GM23338 (cell line): ENCODE measurements at regions not wholly inside any gene's neighbourhood (a gene's known extent, or its start where the extent isn't known, plus 50 kb on each side); places are given as distances from the start of the nearest gene placed in this dataset.

Experiments used
- ATAC-seq: fragments of 200-7000 bp; cut with Tn5 transposase; 3 replicates; pipeline ENCODE4 v1.9.1; 2020
- DNase-seq: peaks from one replicate; pipeline ENCODE4 v3.0.0-alpha.2; 2015; ENCODE audit warnings: low spot score
- H2AFZ ChIP-seq: fragments of 200-600 bp; sonication (generic); 2 replicates; pipeline ENCODE4 v1.8.0; 2016; ENCODE audit warnings: antibody characterized with exemption, mild to moderate bottlenecking, moderate library complexity
- H3F3A ChIP-seq: fragments of 200-600 bp; sonication (generic); replicated peaks from 2 replicates; pipeline ENCODE4 v1.8.0; 2017; ENCODE audit warnings: antibody characterized with exemption, mixed run types, low read depth
- H3K27ac ChIP-seq: fragments of 200-600 bp; sonication (generic); 2 replicates; pipeline ENCODE4 v1.6.1; 2016; ENCODE audit warnings: low read depth
- H3K27me3 ChIP-seq: fragments of 200-600 bp; sonication (generic); 2 replicates; pipeline ENCODE4 v1.8.0; 2016; ENCODE audit warnings: mild to moderate bottlenecking, mixed run types, moderate library complexity; ENCODE audit not compliant: insufficient read depth
- H3K36me3 ChIP-seq: fragments of 200-600 bp; sonication (generic); 2 replicates; pipeline ENCODE4 v1.8.0; 2016; ENCODE audit warnings: mild to moderate bottlenecking; ENCODE audit not compliant: insufficient read depth
- H3K4me1 ChIP-seq: fragments of 200-600 bp; sonication (generic); 2 replicates; pipeline ENCODE4 v1.8.0; 2016; ENCODE audit warnings: mild to moderate bottlenecking, moderate library complexity; ENCODE audit not compliant: insufficient read depth
- H3K4me2 ChIP-seq: fragments of 200-600 bp; sonication (generic); 2 replicates; pipeline ENCODE4 v1.7.1; 2017; ENCODE audit warnings: mixed run types
- H3K4me3 ChIP-seq: fragments of 200-600 bp; sonication (generic); 2 replicates; pipeline ENCODE4 v1.6.1; 2016; ENCODE audit warnings: mixed run types
- H3K79me2 ChIP-seq: fragments of 200-600 bp; sonication (generic); replicated peaks from 2 replicates; pipeline ENCODE4 v1.8.0; 2017; ENCODE audit warnings: mild to moderate bottlenecking; ENCODE audit not compliant: insufficient read depth
- H3K9me2 ChIP-seq: fragments of 200-600 bp; sonication (generic); 2 replicates; pipeline ENCODE4 v1.8.0; 2017; ENCODE audit not compliant: insufficient read depth
- H4K20me1 ChIP-seq: fragments of 200-600 bp; sonication (generic); replicated peaks from 2 replicates; pipeline ENCODE4 v1.8.0; 2017; ENCODE audit warnings: mild to moderate bottlenecking; ENCODE audit not compliant: insufficient read depth
- H3K27ac Mint-ChIP-seq: 2 replicates; pipeline ENCODE4 v1.8.0; 2020; ENCODE audit warnings: inconsistent platforms, mild to moderate bottlenecking, moderate library complexity, mixed read lengths
- H3K27me3 Mint-ChIP-seq: 3 replicates; pipeline ENCODE4 v1.8.0; 2022; ENCODE audit warnings: low read depth, mild to moderate bottlenecking, moderate library complexity, mixed read lengths, inconsistent platforms; ENCODE audit not compliant: insufficient read depth, poor library complexity
- H3K36me3 Mint-ChIP-seq: 3 replicates; pipeline ENCODE4 v1.8.0; 2021; ENCODE audit warnings: low read depth, mild to moderate bottlenecking, inconsistent platforms, moderate library complexity, mixed read lengths
- H3K4me1 Mint-ChIP-seq: 3 replicates; pipeline ENCODE4 v1.8.0; 2020; ENCODE audit warnings: mild to moderate bottlenecking, inconsistent platforms, mixed read lengths
- H3K4me3 Mint-ChIP-seq: 3 replicates; pipeline ENCODE4 v1.8.0; 2021; ENCODE audit warnings: moderate library complexity, mild to moderate bottlenecking, inconsistent platforms, mixed read lengths
- H3K9me3 Mint-ChIP-seq: 3 replicates; pipeline ENCODE4 v1.8.0; 2020; ENCODE audit warnings: moderate library complexity, mild to moderate bottlenecking, inconsistent platforms, mixed read lengths
- CREB1 ChIP-seq: fragments of 250-450 bp; sonication (Bioruptor Pico); IDR thresholded peaks from 2 replicates; pipeline ENCODE4 v1.5.0; 2020; ENCODE audit warnings: low read depth, mild to moderate bottlenecking, moderate library complexity
- EZH2 ChIP-seq: fragments of 200-600 bp; sonication (generic); IDR thresholded peaks from one replicate; pipeline ENCODE4 v1.8.0; 2017; ENCODE audit warnings: antibody characterized with exemption, mild to moderate bottlenecking, low read depth; ENCODE audit not compliant: unreplicated experiment
- EZH2phosphoT487 ChIP-seq: fragments of 200-600 bp; sonication (generic); IDR thresholded peaks from one replicate; pipeline ENCODE4 v1.8.1; 2018; ENCODE audit warnings: antibody characterized with exemption; ENCODE audit not compliant: unreplicated experiment
- JUNB ChIP-seq: IDR thresholded peaks from one replicate; pipeline ENCODE4 v1.6.1; 2016; ENCODE audit warnings: antibody characterized with exemption; ENCODE audit not compliant: unreplicated experiment
- NANOG ChIP-seq: IDR thresholded peaks from 2 replicates; pipeline ENCODE4 v1.6.1; 2016; ENCODE audit warnings: antibody characterized with exemption, borderline replicate concordance
- POLR2AphosphoS5 ChIP-seq: IDR thresholded peaks from 2 replicates; pipeline ENCODE4 v1.6.1; 2016; ENCODE audit warnings: antibody characterized with exemption, low read depth
- STAT1 ChIP-seq: IDR thresholded peaks from one replicate; pipeline ENCODE4 v1.6.1; 2016; ENCODE audit warnings: antibody characterized with exemption; ENCODE audit not compliant: unreplicated experiment
- ZNF114 ChIP-seq: fragments of 250-450 bp; sonication (Bioruptor Pico); IDR thresholded peaks from 2 replicates; pipeline ENCODE4 v1.5.0; 2020; ENCODE audit warnings: mild to moderate bottlenecking, moderate library complexity
- ZNF331 ChIP-seq: fragments of 250-450 bp; sonication (Bioruptor Pico); IDR thresholded peaks from 2 replicates; pipeline ENCODE4 v1.5.0; 2020; ENCODE audit warnings: low read depth, mild to moderate bottlenecking, moderate library complexity
- TF ChIP-seq, protein P1 (sequence below): IDR thresholded peaks from one replicate; pipeline ENCODE4 v1.6.1; 2018; ENCODE audit warnings: antibody characterized with exemption; ENCODE audit not compliant: unreplicated experiment
- TF ChIP-seq, protein P2 (sequence below), 2 experiments: fragments of 200-600 bp in 1 of 2; sonication (generic) in 1 of 2; conservative IDR thresholded peaks; 2 replicates each; pipeline versions ENCODE4 v1.5.1 to v1.6.1; 2016 to 2017; ENCODE audit warnings: antibody characterized with exemption in 2 of 2, low read depth in 2 of 2, mild to moderate bottlenecking in 2 of 2, moderate library complexity in 1 of 2
- TF ChIP-seq, protein P3 (sequence below): IDR thresholded peaks from 2 replicates; pipeline ENCODE4 v1.6.1; 2016; ENCODE audit warnings: antibody characterized with exemption
- TF ChIP-seq, protein P4 (sequence below): fragments of 250-450 bp; sonication (Bioruptor Pico); IDR thresholded peaks from 2 replicates; pipeline ENCODE4 v1.5.0; 2020; ENCODE audit warnings: mild to moderate bottlenecking, moderate library complexity

DNA sequence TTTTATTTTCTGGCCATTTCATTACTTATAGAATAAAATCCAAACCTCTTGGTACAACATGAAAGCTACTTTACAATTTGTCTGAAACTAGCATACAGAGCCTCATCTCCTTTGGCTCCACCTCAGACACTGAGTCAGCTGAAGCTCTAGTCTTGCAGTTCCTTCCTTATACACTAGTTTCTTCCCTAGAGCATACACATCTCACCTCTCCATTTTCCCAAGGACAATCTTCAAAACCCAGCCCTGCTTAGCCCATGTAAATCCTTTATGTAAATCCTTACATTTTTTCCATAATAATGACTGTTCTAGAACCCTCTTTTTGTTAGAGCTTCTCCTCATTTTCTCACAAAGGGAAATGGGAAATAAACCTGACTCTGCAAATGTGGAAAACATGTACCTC, 463.4 kb downstream of the SLC16A7 start:
- H2AFZ ChIP-seq = no peak overlapping the region
- H4K20me1 ChIP-seq = no peaks in the 10 kb centered on the region
- H3K27me3 Mint-ChIP-seq = no peaks in the 10 kb centered on the region
- H3K4me1 Mint-ChIP-seq = peaks cover 4% of the 10 kb centered on the region; the same call in 2 of the 3 replicates
- H3K9me3 Mint-ChIP-seq = no peaks in the 10 kb centered on the region
- H3K36me3 ChIP-seq = no peaks in the 10 kb centered on the region
- no peak overlapping the region for H3K27ac ChIP-seq
- peaks cover 5% of the 10 kb centered on the region; the same call in 1 of the 2 replicates for H3K9me2 ChIP-seq
- H3K27ac Mint-ChIP-seq = peak overlapping the region; percentile 63; the same call in 1 of the 2 replicates
- no peak overlapping the region for H3K4me3 Mint-ChIP-seq
- no peak for TF ChIP-seq ZNF331 (CRISPR knock-in tag)
- TF ChIP-seq, protein P1, sequence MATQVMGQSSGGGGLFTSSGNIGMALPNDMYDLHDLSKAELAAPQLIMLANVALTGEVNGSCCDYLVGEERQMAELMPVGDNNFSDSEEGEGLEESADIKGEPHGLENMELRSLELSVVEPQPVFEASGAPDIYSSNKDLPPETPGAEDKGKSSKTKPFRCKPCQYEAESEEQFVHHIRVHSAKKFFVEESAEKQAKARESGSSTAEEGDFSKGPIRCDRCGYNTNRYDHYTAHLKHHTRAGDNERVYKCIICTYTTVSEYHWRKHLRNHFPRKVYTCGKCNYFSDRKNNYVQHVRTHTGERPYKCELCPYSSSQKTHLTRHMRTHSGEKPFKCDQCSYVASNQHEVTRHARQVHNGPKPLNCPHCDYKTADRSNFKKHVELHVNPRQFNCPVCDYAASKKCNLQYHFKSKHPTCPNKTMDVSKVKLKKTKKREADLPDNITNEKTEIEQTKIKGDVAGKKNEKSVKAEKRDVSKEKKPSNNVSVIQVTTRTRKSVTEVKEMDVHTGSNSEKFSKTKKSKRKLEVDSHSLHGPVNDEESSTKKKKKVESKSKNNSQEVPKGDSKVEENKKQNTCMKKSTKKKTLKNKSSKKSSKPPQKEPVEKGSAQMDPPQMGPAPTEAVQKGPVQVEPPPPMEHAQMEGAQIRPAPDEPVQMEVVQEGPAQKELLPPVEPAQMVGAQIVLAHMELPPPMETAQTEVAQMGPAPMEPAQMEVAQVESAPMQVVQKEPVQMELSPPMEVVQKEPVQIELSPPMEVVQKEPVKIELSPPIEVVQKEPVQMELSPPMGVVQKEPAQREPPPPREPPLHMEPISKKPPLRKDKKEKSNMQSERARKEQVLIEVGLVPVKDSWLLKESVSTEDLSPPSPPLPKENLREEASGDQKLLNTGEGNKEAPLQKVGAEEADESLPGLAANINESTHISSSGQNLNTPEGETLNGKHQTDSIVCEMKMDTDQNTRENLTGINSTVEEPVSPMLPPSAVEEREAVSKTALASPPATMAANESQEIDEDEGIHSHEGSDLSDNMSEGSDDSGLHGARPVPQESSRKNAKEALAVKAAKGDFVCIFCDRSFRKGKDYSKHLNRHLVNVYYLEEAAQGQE = no peak
- TF ChIP-seq, protein P2, sequence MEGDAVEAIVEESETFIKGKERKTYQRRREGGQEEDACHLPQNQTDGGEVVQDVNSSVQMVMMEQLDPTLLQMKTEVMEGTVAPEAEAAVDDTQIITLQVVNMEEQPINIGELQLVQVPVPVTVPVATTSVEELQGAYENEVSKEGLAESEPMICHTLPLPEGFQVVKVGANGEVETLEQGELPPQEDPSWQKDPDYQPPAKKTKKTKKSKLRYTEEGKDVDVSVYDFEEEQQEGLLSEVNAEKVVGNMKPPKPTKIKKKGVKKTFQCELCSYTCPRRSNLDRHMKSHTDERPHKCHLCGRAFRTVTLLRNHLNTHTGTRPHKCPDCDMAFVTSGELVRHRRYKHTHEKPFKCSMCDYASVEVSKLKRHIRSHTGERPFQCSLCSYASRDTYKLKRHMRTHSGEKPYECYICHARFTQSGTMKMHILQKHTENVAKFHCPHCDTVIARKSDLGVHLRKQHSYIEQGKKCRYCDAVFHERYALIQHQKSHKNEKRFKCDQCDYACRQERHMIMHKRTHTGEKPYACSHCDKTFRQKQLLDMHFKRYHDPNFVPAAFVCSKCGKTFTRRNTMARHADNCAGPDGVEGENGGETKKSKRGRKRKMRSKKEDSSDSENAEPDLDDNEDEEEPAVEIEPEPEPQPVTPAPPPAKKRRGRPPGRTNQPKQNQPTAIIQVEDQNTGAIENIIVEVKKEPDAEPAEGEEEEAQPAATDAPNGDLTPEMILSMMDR (conservative IDR thresholded peaks at IDR 0.05; ENCODE audit: low read depth in 2 of 2) = no peak
- no peak for TF ChIP-seq CREB1 (CRISPR knock-in tag)
- TF ChIP-seq, protein P3, sequence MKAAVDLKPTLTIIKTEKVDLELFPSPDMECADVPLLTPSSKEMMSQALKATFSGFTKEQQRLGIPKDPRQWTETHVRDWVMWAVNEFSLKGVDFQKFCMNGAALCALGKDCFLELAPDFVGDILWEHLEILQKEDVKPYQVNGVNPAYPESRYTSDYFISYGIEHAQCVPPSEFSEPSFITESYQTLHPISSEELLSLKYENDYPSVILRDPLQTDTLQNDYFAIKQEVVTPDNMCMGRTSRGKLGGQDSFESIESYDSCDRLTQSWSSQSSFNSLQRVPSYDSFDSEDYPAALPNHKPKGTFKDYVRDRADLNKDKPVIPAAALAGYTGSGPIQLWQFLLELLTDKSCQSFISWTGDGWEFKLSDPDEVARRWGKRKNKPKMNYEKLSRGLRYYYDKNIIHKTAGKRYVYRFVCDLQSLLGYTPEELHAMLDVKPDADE = no peak
- TF ChIP-seq JUNB = no peak
- no peak for TF ChIP-seq STAT1
- TF ChIP-seq, protein P4, sequence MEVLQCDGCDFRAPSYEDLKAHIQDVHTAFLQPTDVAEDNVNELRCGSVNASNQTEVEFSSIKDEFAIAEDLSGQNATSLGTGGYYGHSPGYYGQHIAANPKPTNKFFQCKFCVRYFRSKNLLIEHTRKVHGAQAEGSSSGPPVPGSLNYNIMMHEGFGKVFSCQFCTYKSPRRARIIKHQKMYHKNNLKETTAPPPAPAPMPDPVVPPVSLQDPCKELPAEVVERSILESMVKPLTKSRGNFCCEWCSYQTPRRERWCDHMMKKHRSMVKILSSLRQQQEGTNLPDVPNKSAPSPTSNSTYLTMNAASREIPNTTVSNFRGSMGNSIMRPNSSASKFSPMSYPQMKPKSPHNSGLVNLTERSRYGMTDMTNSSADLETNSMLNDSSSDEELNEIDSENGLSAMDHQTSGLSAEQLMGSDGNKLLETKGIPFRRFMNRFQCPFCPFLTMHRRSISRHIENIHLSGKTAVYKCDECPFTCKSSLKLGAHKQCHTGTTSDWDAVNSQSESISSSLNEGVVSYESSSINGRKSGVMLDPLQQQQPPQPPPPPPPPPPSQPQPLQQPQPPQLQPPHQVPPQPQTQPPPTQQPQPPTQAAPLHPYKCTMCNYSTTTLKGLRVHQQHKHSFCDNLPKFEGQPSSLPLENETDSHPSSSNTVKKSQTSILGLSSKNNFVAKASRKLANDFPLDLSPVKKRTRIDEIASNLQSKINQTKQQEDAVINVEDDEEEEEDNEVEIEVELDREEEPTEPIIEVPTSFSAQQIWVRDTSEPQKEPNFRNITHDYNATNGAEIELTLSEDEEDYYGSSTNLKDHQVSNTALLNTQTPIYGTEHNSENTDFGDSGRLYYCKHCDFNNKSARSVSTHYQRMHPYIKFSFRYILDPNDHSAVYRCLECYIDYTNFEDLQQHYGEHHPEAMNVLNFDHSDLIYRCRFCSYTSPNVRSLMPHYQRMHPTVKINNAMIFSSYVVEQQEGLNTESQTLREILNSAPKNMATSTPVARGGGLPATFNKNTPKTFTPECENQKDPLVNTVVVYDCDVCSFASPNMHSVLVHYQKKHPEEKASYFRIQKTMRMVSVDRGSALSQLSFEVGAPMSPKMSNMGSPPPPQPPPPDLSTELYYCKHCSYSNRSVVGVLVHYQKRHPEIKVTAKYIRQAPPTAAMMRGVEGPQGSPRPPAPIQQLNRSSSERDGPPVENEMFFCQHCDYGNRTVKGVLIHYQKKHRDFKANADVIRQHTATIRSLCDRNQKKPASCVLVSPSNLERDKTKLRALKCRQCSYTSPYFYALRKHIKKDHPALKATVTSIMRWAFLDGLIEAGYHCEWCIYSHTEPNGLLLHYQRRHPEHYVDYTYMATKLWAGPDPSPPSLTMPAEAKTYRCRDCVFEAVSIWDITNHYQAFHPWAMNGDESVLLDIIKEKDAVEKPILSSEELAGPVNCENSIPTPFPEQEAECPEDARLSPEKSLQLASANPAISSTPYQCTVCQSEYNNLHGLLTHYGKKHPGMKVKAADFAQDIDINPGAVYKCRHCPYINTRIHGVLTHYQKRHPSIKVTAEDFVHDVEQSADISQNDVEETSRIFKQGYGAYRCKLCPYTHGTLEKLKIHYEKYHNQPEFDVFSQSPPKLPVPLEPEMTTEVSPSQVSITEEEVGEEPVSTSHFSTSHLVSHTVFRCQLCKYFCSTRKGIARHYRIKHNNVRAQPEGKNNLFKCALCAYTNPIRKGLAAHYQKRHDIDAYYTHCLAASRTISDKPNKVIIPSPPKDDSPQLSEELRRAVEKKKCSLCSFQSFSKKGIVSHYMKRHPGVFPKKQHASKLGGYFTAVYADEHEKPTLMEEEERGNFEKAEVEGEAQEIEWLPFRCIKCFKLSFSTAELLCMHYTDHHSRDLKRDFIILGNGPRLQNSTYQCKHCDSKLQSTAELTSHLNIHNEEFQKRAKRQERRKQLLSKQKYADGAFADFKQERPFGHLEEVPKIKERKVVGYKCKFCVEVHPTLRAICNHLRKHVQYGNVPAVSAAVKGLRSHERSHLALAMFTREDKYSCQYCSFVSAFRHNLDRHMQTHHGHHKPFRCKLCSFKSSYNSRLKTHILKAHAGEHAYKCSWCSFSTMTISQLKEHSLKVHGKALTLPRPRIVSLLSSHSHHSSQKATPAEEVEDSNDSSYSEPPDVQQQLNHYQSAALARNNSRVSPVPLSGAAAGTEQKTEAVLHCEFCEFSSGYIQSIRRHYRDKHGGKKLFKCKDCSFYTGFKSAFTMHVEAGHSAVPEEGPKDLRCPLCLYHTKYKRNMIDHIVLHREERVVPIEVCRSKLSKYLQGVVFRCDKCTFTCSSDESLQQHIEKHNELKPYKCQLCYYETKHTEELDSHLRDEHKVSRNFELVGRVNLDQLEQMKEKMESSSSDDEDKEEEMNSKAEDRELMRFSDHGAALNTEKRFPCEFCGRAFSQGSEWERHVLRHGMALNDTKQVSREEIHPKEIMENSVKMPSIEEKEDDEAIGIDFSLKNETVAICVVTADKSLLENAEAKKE (CRISPR knock-in tag) = no peak
- no peak for TF ChIP-seq EZH2
- no peak for TF ChIP-seq EZH2phosphoT487
- no peak for TF ChIP-seq NANOG
- TF ChIP-seq ZNF114 (CRISPR knock-in tag) = no peak
- no peak for TF ChIP-seq POLR2AphosphoS5
- DNase-seq (peak; percentile 5), ATAC-seq (peak; percentile 63)
- no peaks in the 10 kb centered on the region for H3K4me1 ChIP-seq
- no peaks in the 10 kb centered on the region for H3F3A ChIP-seq
- H3K79me2 ChIP-seq = no peaks in the 10 kb centered on the region
- no peak overlapping the region for H3K4me2 ChIP-seq
- no peaks in the 10 kb centered on the region for H3K27me3 ChIP-seq
- no peak overlapping the region for H3K4me3 ChIP-seq
- H3K36me3 Mint-ChIP-seq = no peaks in the 10 kb centered on the region
